Activated CD4-positive, alpha-beta T cell treated with anti-CD3 and anti-CD28 coated beads for 48 hours (primary cell): ENCODE measurements at regions not wholly inside any gene's neighbourhood (a gene's known extent, or its start where the extent isn't known, plus 50 kb on each side); places are given as distances from the start of the nearest gene placed in this dataset.
A peak's percentile ranks its signal among the peaks of the same experiment; 100 is the strongest.

Source experiments
- DNase-seq: peaks from one replicate; pipeline ENCODE4 v3.0.0-alpha.2; 2020

GRCh38 chr20:24165301-24166122, 176.9 kb upstream of the GGTLC1 start:
- DNase-seq = no peak

- peak; percentile 45 for DNase-seq
Measured at GRCh38 chr20:24164360-24164759, 175.8 kb upstream of the GGTLC1 start.

- no peak for DNase-seq
Measured at GRCh38 chr20:24163506-24163905, 174.9 kb upstream of the GGTLC1 start.

- peak; percentile 36 for DNase-seq
Measured at GRCh38 chr20:24160563-24161281, 172.1 kb upstream of the GGTLC1 start.

GRCh38 chr20:24158281-24158680, 169.7 kb upstream of the GGTLC1 start:
- DNase-seq = no peak

- DNase-seq = no peak
Measured at GRCh38 chr20:24157213-24157612, 168.6 kb upstream of the GGTLC1 start.

- DNase-seq = no peak
Measured at GRCh38 chr20:24153101-24154040, 164.8 kb upstream of the GGTLC1 start.

GRCh38 chr20:24151621-24152294, 163.2 kb upstream of the GGTLC1 start:
- no peak for DNase-seq

- DNase-seq = no peak
Measured at GRCh38 chr20:24150406-24150805, 161.8 kb upstream of the GGTLC1 start.

GRCh38 chr20:24149881-24150307, 161.3 kb upstream of the GGTLC1 start:
- DNase-seq = peak; percentile 7

- no peak for DNase-seq
Measured at GRCh38 chr20:24149175-24149574, 160.6 kb upstream of the GGTLC1 start.

- DNase-seq = no peak
Measured at GRCh38 chr20:24148372-24148771, 159.8 kb upstream of the GGTLC1 start.

GRCh38 chr20:24147961-24148360, 159.4 kb upstream of the GGTLC1 start:
- no peak for DNase-seq

- no peak for DNase-seq
Measured at GRCh38 chr20:24147479-24147878, 158.9 kb upstream of the GGTLC1 start.

- DNase-seq = no peak
Measured at GRCh38 chr20:24146231-24146634, 157.7 kb upstream of the GGTLC1 start.

- DNase-seq = no peak
Measured at GRCh38 chr20:24144371-24144770, 155.8 kb upstream of the GGTLC1 start.

- no peak for DNase-seq
Measured at GRCh38 chr20:24141111-24141510, 152.5 kb upstream of the GGTLC1 start.

- DNase-seq = no peak
Measured at GRCh38 chr20:24139846-24140245, 151.3 kb upstream of the GGTLC1 start.

- no peak for DNase-seq
Measured at GRCh38 chr20:24138951-24139350, 150.4 kb upstream of the GGTLC1 start.

GRCh38 chr20:24138196-24138857, 149.7 kb upstream of the GGTLC1 start:
- DNase-seq = no peak

- no peak for DNase-seq
Measured at GRCh38 chr20:24136659-24137246, 148.2 kb upstream of the GGTLC1 start.

- no peak for DNase-seq
Measured at GRCh38 chr20:24135781-24136180, 147.2 kb upstream of the GGTLC1 start.
